K562 (cell line): ENCODE measurements at regions not wholly inside any gene's neighbourhood (a gene's known extent, or its start where the extent isn't known, plus 50 kb on each side); places are given as distances from the start of the nearest gene placed in this dataset.

ENCODE experiments used
- ATAC-seq: fragments of 200-7000 bp; cut with Tn5 transposase; 3 replicates; pipeline ENCODE4 v1.9.1; 2020; ENCODE audit warnings: moderate library complexity
- BruUV-seq: library from RNA; stranded (reverse); fragments of 400-500 nt; replicated peaks from 2 replicates; lab custom pipeline; 2021; lab: Mats Ljungman, UMichigan
- CTCF ChIA-PET: fragments of 300-600 bp; formaldehyde crosslinking; extraction: SDS; loops from one replicate; lab custom pipeline; 2021; ENCODE audit warnings: low intra/inter-chr PET ratio; lab: Yijun Ruan, JAX
- POLR2A ChIA-PET: fragments of 300-600, 350-650 bp; sonication (Branson Sonifier 250); formaldehyde crosslinking; extraction: SDS; loops from one replicate; lab custom pipeline; 2021; ENCODE audit warnings: antibody characterized with exemption, inconsistent platforms; lab: Yijun Ruan, JAX
- DNase-seq, 4 experiments: peaks; one replicate each; pipeline versions ENCODE4 v3.0.0 to v3.0.0-alpha.2; 2011 to 2018; ENCODE audit warnings: low spot score in 3 of 4, mixed read lengths in 3 of 4; ENCODE audit errors: extremely low read depth in 1 of 4
- FAIRE-seq: peaks from 2 replicates; lab custom pipeline; 2011; peaks lifted over from hg19 to GRCh38; lab: Jason Lieb, UNC
- H2AFZ ChIP-seq: 2 replicates; pipeline ENCODE4 v1.6.0; 2011; ENCODE audit warnings: low read depth, low read length, control low read depth, inconsistent platforms
- H3K27ac ChIP-seq: fragments of 200-600 bp; 3 replicates; pipeline ENCODE4 v1.8.0; 2011; ENCODE audit warnings: low read depth, mild to moderate bottlenecking, control low read depth, inconsistent platforms, low read length, moderate library complexity, mixed read lengths; ENCODE audit errors: extremely low read depth
- H3K27me3 ChIP-seq, 2 experiments: fragments of 300-600 bp in 1 of 2; 2 replicates in 1 of 2; 3 replicates in 1 of 2; pipeline versions ENCODE4 v1.6.0 to v1.8.0; 2011; ENCODE audit warnings: inconsistent platforms in 2 of 2, low read length in 2 of 2, mild to moderate bottlenecking in 1 of 2, mixed read lengths in 1 of 2, moderate library complexity in 1 of 2; ENCODE audit not compliant: control insufficient read depth in 2 of 2, insufficient read depth in 2 of 2
- H3K36me3 ChIP-seq: fragments of 300-600 bp; 3 replicates; pipeline ENCODE4 v1.8.0; 2011; ENCODE audit warnings: mild to moderate bottlenecking, low read length, inconsistent platforms; ENCODE audit not compliant: control insufficient read depth, insufficient read depth
- H3K4me1 ChIP-seq, 2 experiments: fragments of 200-600 bp in 1 of 2; replicated peaks in 1 of 2; 2 replicates in 1 of 2; 3 replicates in 1 of 2; pipeline versions ENCODE4 v1.5.1 to v1.8.0; 2011; ENCODE audit warnings: inconsistent platforms in 2 of 2, low read length in 2 of 2, mild to moderate bottlenecking in 1 of 2, mixed read lengths in 1 of 2, moderate library complexity in 1 of 2; ENCODE audit not compliant: control insufficient read depth in 2 of 2, insufficient read depth in 2 of 2
- H3K4me2 ChIP-seq: 2 replicates; pipeline ENCODE4 v1.6.1; 2011; ENCODE audit warnings: low read length, control low read depth, inconsistent platforms, mixed read lengths; ENCODE audit not compliant: insufficient read depth
- H3K4me3 ChIP-seq: fragments of 200-600 bp; sonication (generic), shearing (Covaris generic); 2 replicates; pipeline ENCODE4 v1.5.1; 2016; ENCODE audit warnings: control low read depth, inconsistent platforms
- H3K79me2 ChIP-seq: fragments of 200-600 bp; 3 replicates; pipeline ENCODE4 v1.8.0; 2011; ENCODE audit warnings: low read length, inconsistent platforms; ENCODE audit not compliant: control insufficient read depth, insufficient read depth
- H3K9ac ChIP-seq, 2 experiments: 2 replicates each; pipeline versions ENCODE4 v1.6.0 to v1.6.1; 2011; ENCODE audit warnings: low read depth in 2 of 2, low read length in 2 of 2, control low read depth in 1 of 2, inconsistent platforms in 1 of 2, mild to moderate bottlenecking in 1 of 2, mixed read lengths in 1 of 2; ENCODE audit not compliant: insufficient read depth in 1 of 2
- H3K9me1 ChIP-seq: one replicate; pipeline ENCODE4 v1.6.0; 2011; ENCODE audit warnings: inconsistent platforms, mild to moderate bottlenecking, low read length, moderate library complexity; ENCODE audit not compliant: control insufficient read depth, insufficient read depth
- H3K9me3 ChIP-seq: replicated peaks from 2 replicates; pipeline ENCODE4 v1.5.1; 2011; ENCODE audit warnings: low read depth, low read length, inconsistent platforms; ENCODE audit not compliant: control insufficient read depth, insufficient read depth
- H4K20me1 ChIP-seq: replicated peaks from 2 replicates; pipeline ENCODE4 v1.6.1; 2011; ENCODE audit warnings: low read length, inconsistent platforms, mixed read lengths; ENCODE audit not compliant: control insufficient read depth, insufficient read depth
- BMI1 ChIP-seq: fragments of 150-350 bp; IDR thresholded peaks from 2 replicates; pipeline ENCODE4 v1.6.1; 2014; ENCODE audit warnings: low read length
- CHCHD3 ChIP-seq: fragments of 250-450 bp; sonication (Bioruptor Pico); IDR thresholded peaks from 2 replicates; pipeline ENCODE4 v2.1.2; 2022; ENCODE audit warnings: mild to moderate bottlenecking
- FOXK2 ChIP-seq, 2 experiments: fragments of 450-650 bp; IDR thresholded peaks in 1 of 2; conservative IDR thresholded peaks in 1 of 2; 2 replicates each; pipeline ENCODE4 v1.6.1; 2016; ENCODE audit warnings: low read depth in 2 of 2, mild to moderate bottlenecking in 1 of 2
- RAD21 ChIP-seq, 2 experiments: fragments of 250-450 bp in 1 of 2; fragments of 450-650 bp in 1 of 2; sonication (Bioruptor Pico) in 1 of 2; formaldehyde crosslinking in 1 of 2; IDR thresholded peaks in 1 of 2; conservative IDR thresholded peaks in 1 of 2; 2 replicates each; pipeline versions ENCODE4 v1.4.0 to v1.8.0; 2020 to 2022; ENCODE audit warnings: mild to moderate bottlenecking in 2 of 2, moderate library complexity in 1 of 2
- SMAD4 ChIP-seq: fragments of 250-450 bp; sonication (Bioruptor Pico); conservative IDR thresholded peaks from 2 replicates; pipeline ENCODE4 v1.8.0; 2021; ENCODE audit warnings: inconsistent platforms, mild to moderate bottlenecking, moderate library complexity
- SMC3 ChIP-seq: conservative IDR thresholded peaks from 2 replicates; pipeline ENCODE4 v1.6.1; 2011; ENCODE audit warnings: low read depth, low read length, improper control_type of control experiment; ENCODE audit not compliant: insufficient read depth
- SOX6 ChIP-seq: fragments of 450-650 bp; IDR thresholded peaks from 2 replicates; pipeline ENCODE4 v1.6.1; 2014; ENCODE audit warnings: mild to moderate bottlenecking
- STAG1 ChIP-seq: sonication (generic); formaldehyde crosslinking; IDR thresholded peaks from 2 replicates; pipeline ENCODE4 v1.5.0; 2020; ENCODE audit warnings: missing genetic modification reagents, borderline replicate concordance
- TBL1XR1 ChIP-seq, 2 experiments: IDR thresholded peaks; 2 replicates each; pipeline ENCODE4 v1.6.1; 2012; ENCODE audit warnings: improper control_type of control experiment in 2 of 2, low read length in 2 of 2, mild to moderate bottlenecking in 1 of 2
- WGBS: fragments of 100-300 bp; shearing (Covaris generic); methylation state at CpG from one replicate; pipeline ENCODE4 v1.1.6; 2016; ENCODE audit warnings: low coverage, mixed read lengths; ENCODE audit not compliant: insufficient coverage; ENCODE audit errors: missing lambda C conversion rate; 5-methylcytosine and 5-hydroxymethylcytosine counted together
- in situ Hi-C: fragments of 300-500 bp; cut with MboI; formaldehyde crosslinking; loops from 4 replicates; pipeline ENCODE4 v1.15.0; 2018; ENCODE audit warnings: inconsistent platforms, mixed read lengths
- intact Hi-C: fragments of 100-400 bp; cut with micrococcal nuclease; formaldehyde crosslinking; loops from 2 replicates; pipeline ENCODE4 v1.14.2; 2022
- TF ChIP-seq, protein P1 (sequence below): fragments of 450-650 bp; IDR thresholded peaks from 2 replicates; pipeline ENCODE4 v1.6.1; 2016
- TF ChIP-seq, protein P2 (sequence below), 2 experiments: IDR thresholded peaks in 1 of 2; conservative IDR thresholded peaks in 1 of 2; 2 replicates each; pipeline ENCODE4 v1.6.1; 2016; ENCODE audit warnings: low read depth in 2 of 2, mild to moderate bottlenecking in 1 of 2, missing compliant biosample characterization in 1 of 2, missing genetic modification characterization in 1 of 2, moderate library complexity in 1 of 2
- TF ChIP-seq, protein P3 (sequence below): sonication (generic); formaldehyde crosslinking; IDR thresholded peaks from 2 replicates; pipeline ENCODE4 v1.8.1; 2023; ENCODE audit warnings: mild to moderate bottlenecking, missing genetic modification reagents

DNA sequence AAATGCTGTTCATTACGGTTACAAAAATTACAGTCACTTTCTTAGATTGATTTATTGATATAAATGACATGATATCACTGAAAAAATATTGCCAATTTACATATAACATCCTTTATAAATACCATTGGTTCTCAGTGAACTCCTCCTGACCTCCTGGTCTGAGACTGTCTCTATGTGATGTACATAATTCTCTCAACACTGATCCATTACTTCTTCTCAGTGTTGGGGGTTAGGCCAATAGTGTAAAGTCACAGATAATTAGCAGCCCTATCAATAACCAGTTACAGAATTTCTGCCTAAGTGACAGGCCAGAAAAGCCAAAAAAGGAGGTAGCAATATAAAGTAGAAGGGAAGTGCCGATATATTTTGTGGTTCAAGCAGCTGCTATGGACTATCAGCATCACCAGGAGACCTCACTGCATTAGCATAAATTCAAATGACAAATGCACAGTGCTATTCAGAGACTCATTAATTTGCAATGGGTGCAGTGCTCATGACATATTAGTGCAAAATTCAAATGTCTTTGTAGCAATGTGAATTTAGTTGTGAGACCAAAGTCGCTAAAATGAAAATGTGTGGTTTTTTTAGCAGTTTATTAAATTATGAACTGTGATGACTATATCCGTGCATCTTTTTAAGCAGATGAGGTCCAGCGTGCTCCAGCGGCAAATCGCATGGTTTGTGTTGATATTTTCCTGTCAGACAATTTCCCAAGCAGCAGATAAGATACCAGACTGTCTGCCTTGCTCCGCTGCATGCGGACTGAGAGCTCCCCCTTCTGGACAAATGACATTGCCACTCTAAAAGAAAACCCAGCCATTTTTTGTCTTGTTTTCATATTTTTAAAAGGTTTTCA, 144.6 kb downstream of the CETN3 start:
- Histone ChIP-seq H3K79me2 (no peaks in the 10 kb centered on the region), H3K4me1 (no peaks in the 10 kb centered on the region), H3K9ac (no peak overlapping the region), H3K4me3 (no peak overlapping the region), H3K4me2 (no peak overlapping the region), H3K27me3 (no peaks in the 10 kb centered on the region; a peak in 1 of 5 replicates), H2AFZ (no peak overlapping the region), H3K9me3 (no peaks in the 10 kb centered on the region), H3K27ac (no peak overlapping the region), H3K9me1 (no peaks in the 10 kb centered on the region), H4K20me1 (no peaks in the 10 kb centered on the region), H3K36me3 (no peaks in the 10 kb centered on the region)
- peak; percentile 90 for FAIRE-seq
- in situ Hi-C loops, result loop anchor here (25.0 kb wide), 1 partner anchor 1553 kb away; no protein-coding TSS in a partner anchor
- no TSS peak for BruUV-seq
- peak; percentile 34 to 82 (median 46) for DNase-seq
- ChIA-PET CTCF (interaction anchor here (0.6 to 1.8 kb wide), 4 partner anchors 120 to 1537 kb away, joined by 3 to 13 read pairs (median 8); no protein-coding TSS in a partner anchor), POLR2A (interaction anchor here (0.6 kb wide), 1 partner anchor 80 kb away, joined by 3 read pairs; no protein-coding TSS in a partner anchor)
- intact Hi-C loops, result loop anchor here (1.0 to 5.0 kb wide), 5 partner anchors 122 to 1536 kb away; no protein-coding TSS in a partner anchor
- ATAC-seq, result peak; percentile 87
- 7% methylated on average over 9 of the region's 9 CpGs for WGBS
- TF ChIP-seq, protein P1, sequence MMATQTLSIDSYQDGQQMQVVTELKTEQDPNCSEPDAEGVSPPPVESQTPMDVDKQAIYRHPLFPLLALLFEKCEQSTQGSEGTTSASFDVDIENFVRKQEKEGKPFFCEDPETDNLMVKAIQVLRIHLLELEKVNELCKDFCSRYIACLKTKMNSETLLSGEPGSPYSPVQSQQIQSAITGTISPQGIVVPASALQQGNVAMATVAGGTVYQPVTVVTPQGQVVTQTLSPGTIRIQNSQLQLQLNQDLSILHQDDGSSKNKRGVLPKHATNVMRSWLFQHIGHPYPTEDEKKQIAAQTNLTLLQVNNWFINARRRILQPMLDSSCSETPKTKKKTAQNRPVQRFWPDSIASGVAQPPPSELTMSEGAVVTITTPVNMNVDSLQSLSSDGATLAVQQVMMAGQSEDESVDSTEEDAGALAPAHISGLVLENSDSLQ, result peak; percentile 18; the same call in 1 of the 2 replicates
- 0 out of 2 replicates have a peak, but pooled peaks have one; percentile 30 for TF ChIP-seq BMI1
- peak; percentile 93 for TF ChIP-seq RAD21 (CRISPR knock-in tag; conservative IDR thresholded peaks at IDR 0.05 in 1 of 2, IDR thresholded peaks at IDR 0.05 in 1 of 2)
- TF ChIP-seq CHCHD3 (CRISPR knock-in tag), result no peak
- TF ChIP-seq, protein P2, sequence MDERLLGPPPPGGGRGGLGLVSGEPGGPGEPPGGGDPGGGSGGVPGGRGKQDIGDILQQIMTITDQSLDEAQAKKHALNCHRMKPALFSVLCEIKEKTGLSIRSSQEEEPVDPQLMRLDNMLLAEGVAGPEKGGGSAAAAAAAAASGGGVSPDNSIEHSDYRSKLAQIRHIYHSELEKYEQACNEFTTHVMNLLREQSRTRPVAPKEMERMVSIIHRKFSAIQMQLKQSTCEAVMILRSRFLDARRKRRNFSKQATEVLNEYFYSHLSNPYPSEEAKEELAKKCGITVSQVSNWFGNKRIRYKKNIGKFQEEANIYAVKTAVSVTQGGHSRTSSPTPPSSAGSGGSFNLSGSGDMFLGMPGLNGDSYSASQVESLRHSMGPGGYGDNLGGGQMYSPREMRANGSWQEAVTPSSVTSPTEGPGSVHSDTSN (CRISPR knock-in tag; IDR thresholded peaks at IDR 0.05; ENCODE audit: low read depth), result no peak
- TF ChIP-seq, protein P2 (tag; conservative IDR thresholded peaks at IDR 0.05; ENCODE audit: low read depth), result 0 out of 2 replicates have a peak, but pooled peaks have one; percentile 15
- peak; percentile 91 for TF ChIP-seq SMAD4 (CRISPR knock-in tag)
- 0 out of 2 replicates have a peak, but pooled peaks have one; percentile 20 for TF ChIP-seq SOX6
- TF ChIP-seq TBL1XR1 (IDR thresholded peaks at IDR 0.05; ENCODE audit: low read length in 2 of 2), result no peak
- 0 out of 4 replicates have a peak, but pooled peaks of 1 of the 2 experiments have one; percentile 44 for TF ChIP-seq FOXK2 (conservative IDR thresholded peaks at IDR 0.05 in 1 of 2, IDR thresholded peaks at IDR 0.05 in 1 of 2; ENCODE audit: low read depth in 2 of 2)
- TF ChIP-seq STAG1 (CRISPR knock-in tag), result peak; percentile 86; the same call in 1 of the 2 replicates
- TF ChIP-seq, protein P3, sequence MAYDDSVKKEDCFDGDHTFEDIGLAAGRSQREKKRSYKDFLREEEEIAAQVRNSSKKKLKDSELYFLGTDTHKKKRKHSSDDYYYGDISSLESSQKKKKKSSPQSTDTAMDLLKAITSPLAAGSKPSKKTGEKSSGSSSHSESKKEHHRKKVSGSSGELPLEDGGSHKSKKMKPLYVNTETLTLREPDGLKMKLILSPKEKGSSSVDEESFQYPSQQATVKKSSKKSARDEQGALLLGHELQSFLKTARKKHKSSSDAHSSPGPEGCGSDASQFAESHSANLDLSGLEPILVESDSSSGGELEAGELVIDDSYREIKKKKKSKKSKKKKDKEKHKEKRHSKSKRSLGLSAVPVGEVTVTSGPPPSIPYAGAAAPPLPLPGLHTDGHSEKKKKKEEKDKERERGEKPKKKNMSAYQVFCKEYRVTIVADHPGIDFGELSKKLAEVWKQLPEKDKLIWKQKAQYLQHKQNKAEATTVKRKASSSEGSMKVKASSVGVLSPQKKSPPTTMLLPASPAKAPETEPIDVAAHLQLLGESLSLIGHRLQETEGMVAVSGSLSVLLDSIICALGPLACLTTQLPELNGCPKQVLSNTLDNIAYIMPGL (CRISPR knock-in tag), result no peak
- TF ChIP-seq SMC3, result peak; percentile 81
